ENCODE measurements at regions not wholly inside any gene's neighbourhood (a gene's known extent, or its start where the extent isn't known, plus 50 kb on each side); places are given as distances from the start of the nearest gene placed in this dataset.

- Histone ChIP-seq H3K27me3 (ENCODE audit: insufficient read depth, poor library complexity, severe bottlenecking) (no peaks in the 10 kb centered on the region), H3K27ac (replicated peaks) (no peak overlapping the region), H3K4me3 (replicated peaks; ENCODE audit: insufficient read depth, low read length) (no peak overlapping the region)
- TF ChIP-seq CTCF (IDR thresholded peaks at IDR 0.05; ENCODE audit: insufficient read depth, low read length) (no peak), POLR2AphosphoS5 (IDR thresholded peaks at IDR 0.05; ENCODE audit: low read depth) (no peak)
- no peak for DNase-seq (ENCODE audit: low read depth in 1 of 2, low spot score in 1 of 2)
These were observed 58.2 kb upstream of the PCSK6 start for GRCh38 chr15:101547737-101548136.

- no peak overlapping the region for H3K27ac ChIP-seq (replicated peaks)
- H3K27me3 ChIP-seq (ENCODE audit: insufficient read depth, poor library complexity, severe bottlenecking) = no peaks in the 10 kb centered on the region
- DNase-seq (ENCODE audit: low read depth in 1 of 2, low spot score in 1 of 2) = no peak
- TF ChIP-seq POLR2AphosphoS5 (IDR thresholded peaks at IDR 0.05; ENCODE audit: low read depth) (no peak), SPI1 (IDR thresholded peaks at IDR 0.05; ENCODE audit: borderline replicate concordance, low read depth) (no peak), GABPA (IDR thresholded peaks at IDR 0.05; ENCODE audit: low read depth) (no peak), CTCF (IDR thresholded peaks at IDR 0.05; ENCODE audit: insufficient read depth, low read length) (no peak), REST (IDR thresholded peaks at IDR 0.05; ENCODE audit: insufficient replicate concordance, low read depth) (no peak)
- H3K4me3 ChIP-seq (replicated peaks; ENCODE audit: insufficient read depth, low read length) = no peak overlapping the region
These were observed 56.3 kb upstream of the PCSK6 start for GRCh38 chr15:101545548-101546505.

GRCh38 chr15:101544613-101544945 is 55.1 kb upstream of the PCSK6 start:
- Histone ChIP-seq H3K27me3 (ENCODE audit: insufficient read depth, poor library complexity, severe bottlenecking) (no peaks in the 10 kb centered on the region), H3K4me3 (replicated peaks; ENCODE audit: insufficient read depth, low read length) (no peak overlapping the region), H3K27ac (replicated peaks) (no peak overlapping the region)
- TF ChIP-seq REST (IDR thresholded peaks at IDR 0.05; ENCODE audit: insufficient replicate concordance, low read depth) = no peak
- TF ChIP-seq GABPA (IDR thresholded peaks at IDR 0.05; ENCODE audit: low read depth) = no peak
- TF ChIP-seq POLR2AphosphoS5 (IDR thresholded peaks at IDR 0.05; ENCODE audit: low read depth) = no peak
- TF ChIP-seq CTCF (IDR thresholded peaks at IDR 0.05; ENCODE audit: insufficient read depth, low read length) = no peak
- no peak for TF ChIP-seq SPI1 (IDR thresholded peaks at IDR 0.05; ENCODE audit: borderline replicate concordance, low read depth)
- DNase-seq (ENCODE audit: low read depth in 1 of 2, low spot score in 1 of 2) = no peak

Measured in HL-60 (cell line).